Transverse colon (tissue), 4 donors: ENCODE measurements at regions not wholly inside any gene's neighbourhood (a gene's known extent, or its start where the extent isn't known, plus 50 kb on each side); places are given as distances from the start of the nearest gene placed in this dataset.

ENCODE experiments used
- DNase-seq: peaks from one replicate; pipeline ENCODE4 v3.0.0-alpha.2; 2019
- H3K27ac ChIP-seq, 4 donors: fragments of 200-600 bp; sonication (generic); 2 replicates each; pipeline ENCODE4 v1.5.1; 2016 to 2018; ENCODE audit warnings: inconsistent platforms in 4 of 4
- H3K27me3 ChIP-seq: fragments of 200-600 bp; sonication (generic); 2 replicates; pipeline ENCODE4 v1.5.1; 2017; ENCODE audit warnings: inconsistent platforms
- H3K36me3 ChIP-seq, 4 donors: fragments of 200-600 bp; sonication (generic); 2 replicates each; pipeline ENCODE4 v1.5.1; 2017 to 2019; ENCODE audit warnings: inconsistent platforms in 4 of 4
- H3K4me1 ChIP-seq, 4 donors: fragments of 200-600 bp; sonication (generic); 2 replicates each; pipeline ENCODE4 v1.5.1; 2017 to 2020; ENCODE audit warnings: inconsistent platforms in 4 of 4
- H3K4me3 ChIP-seq, 4 donors: fragments of 200-600 bp; sonication (generic); 1 replicate in 1 of 4; 2 replicates in 3 of 4; pipeline versions ENCODE4 v1.5.1 to v1.6.1; 2017 to 2019; ENCODE audit warnings: inconsistent platforms in 4 of 4
- H3K9me3 ChIP-seq, 2 donors: fragments of 200-600 bp; sonication (generic); 2 replicates each; pipeline ENCODE4 v1.5.1; 2017 to 2019; ENCODE audit warnings: inconsistent platforms in 2 of 2
- EP300 ChIP-seq: sonication (generic); formaldehyde crosslinking; IDR thresholded peaks from one replicate; pipeline ENCODE4 v1.6.1; 2017; ENCODE audit warnings: antibody characterized with exemption, low read depth
- POLR2A ChIP-seq: fragments of 450-650 bp; IDR thresholded peaks from one replicate; pipeline ENCODE4 v1.6.1; 2016; ENCODE audit warnings: antibody characterized with exemption, mild to moderate bottlenecking, moderate library complexity
- POLR2AphosphoS5 ChIP-seq, 3 donors: sonication (generic); formaldehyde crosslinking; IDR thresholded peaks; one replicate each; pipeline ENCODE4 v1.6.1; 2016; ENCODE audit warnings: antibody characterized with exemption in 3 of 3
- WGBS, 2 donors: methylation state at CpG; one replicate each; pipeline ENCODE4 v1.1.5; 2018; ENCODE audit warnings: low coverage in 1 of 2; 5-methylcytosine and 5-hydroxymethylcytosine counted together
- in situ Hi-C, 4 donors: fragments of 200-750 bp; cut with MboI; loops; one replicate each; pipeline versions ENCODE4 v1.15.0 to v1.15.1; 2017; ENCODE audit warnings: low sequenced_read_pairs in 3 of 4, low pct_ligation_motif_present in 1 of 4, low pct_unique_long_range_greater_than_20kb in 1 of 4
- intact Hi-C: fragments of 100-400 bp; cut with DNase I; formaldehyde crosslinking; loops from one replicate; pipeline ENCODE4 v1.15.1; 2023; ENCODE audit warnings: low total_unique reads
- TF ChIP-seq, protein P1 (sequence below), 5 experiments: fragments of 200-600 bp in 3 of 5; fragments of 450-650 bp in 2 of 5; sonication (generic) in 3 of 5; IDR thresholded peaks; 1 replicate in 2 of 5; 2 replicates in 3 of 5; pipeline ENCODE4 v1.5.1; 2016 to 2017; ENCODE audit warnings: antibody characterized with exemption in 5 of 5, inconsistent platforms in 3 of 5, mild to moderate bottlenecking in 2 of 5, moderate library complexity in 1 of 5

DNA sequence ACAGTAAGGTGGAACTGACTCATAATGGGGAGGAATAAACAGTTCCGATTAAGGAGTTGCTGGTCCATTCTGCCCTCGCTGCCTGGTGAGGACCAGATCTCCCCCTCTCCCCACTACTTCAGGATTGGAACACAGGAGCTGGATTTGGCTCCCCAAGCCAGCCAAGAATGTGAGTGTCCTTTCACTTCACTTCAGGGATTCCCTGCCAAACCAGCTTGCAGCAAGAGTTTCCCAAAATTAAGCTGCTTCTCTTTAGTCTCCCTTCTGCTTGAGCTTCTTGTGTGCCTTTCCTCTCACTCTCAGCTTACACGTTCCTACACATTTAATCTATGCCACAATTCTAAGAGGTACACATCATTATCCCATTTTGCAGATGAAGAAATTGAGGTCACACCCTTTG is 234.1 kb downstream of the BUD13 start:
- no peaks in the 10 kb centered on the region for H3K36me3 ChIP-seq
- WGBS, 2 donors: 68 to 82% methylated on average over 3 of the region's 3 CpGs
- H3K4me1 ChIP-seq: no peaks in the 10 kb centered on the region
- intact Hi-C loops (no loop called here), in situ Hi-C loops (no loop called here)
- DNase-seq: no peak
- TF ChIP-seq, protein P1, sequence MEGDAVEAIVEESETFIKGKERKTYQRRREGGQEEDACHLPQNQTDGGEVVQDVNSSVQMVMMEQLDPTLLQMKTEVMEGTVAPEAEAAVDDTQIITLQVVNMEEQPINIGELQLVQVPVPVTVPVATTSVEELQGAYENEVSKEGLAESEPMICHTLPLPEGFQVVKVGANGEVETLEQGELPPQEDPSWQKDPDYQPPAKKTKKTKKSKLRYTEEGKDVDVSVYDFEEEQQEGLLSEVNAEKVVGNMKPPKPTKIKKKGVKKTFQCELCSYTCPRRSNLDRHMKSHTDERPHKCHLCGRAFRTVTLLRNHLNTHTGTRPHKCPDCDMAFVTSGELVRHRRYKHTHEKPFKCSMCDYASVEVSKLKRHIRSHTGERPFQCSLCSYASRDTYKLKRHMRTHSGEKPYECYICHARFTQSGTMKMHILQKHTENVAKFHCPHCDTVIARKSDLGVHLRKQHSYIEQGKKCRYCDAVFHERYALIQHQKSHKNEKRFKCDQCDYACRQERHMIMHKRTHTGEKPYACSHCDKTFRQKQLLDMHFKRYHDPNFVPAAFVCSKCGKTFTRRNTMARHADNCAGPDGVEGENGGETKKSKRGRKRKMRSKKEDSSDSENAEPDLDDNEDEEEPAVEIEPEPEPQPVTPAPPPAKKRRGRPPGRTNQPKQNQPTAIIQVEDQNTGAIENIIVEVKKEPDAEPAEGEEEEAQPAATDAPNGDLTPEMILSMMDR (IDR thresholded peaks at IDR 0.05): no peak
- TF ChIP-seq POLR2A (no peak), POLR2AphosphoS5 (IDR thresholded peaks at IDR 0.05) (no peak), EP300 (no peak)
- peaks cover 20% of the 10 kb centered on the region for H3K27me3 ChIP-seq
- no peak overlapping the region for H3K27ac ChIP-seq
- no peak overlapping the region for H3K4me3 ChIP-seq
- no peaks in the 10 kb centered on the region for H3K9me3 ChIP-seq

DNA sequence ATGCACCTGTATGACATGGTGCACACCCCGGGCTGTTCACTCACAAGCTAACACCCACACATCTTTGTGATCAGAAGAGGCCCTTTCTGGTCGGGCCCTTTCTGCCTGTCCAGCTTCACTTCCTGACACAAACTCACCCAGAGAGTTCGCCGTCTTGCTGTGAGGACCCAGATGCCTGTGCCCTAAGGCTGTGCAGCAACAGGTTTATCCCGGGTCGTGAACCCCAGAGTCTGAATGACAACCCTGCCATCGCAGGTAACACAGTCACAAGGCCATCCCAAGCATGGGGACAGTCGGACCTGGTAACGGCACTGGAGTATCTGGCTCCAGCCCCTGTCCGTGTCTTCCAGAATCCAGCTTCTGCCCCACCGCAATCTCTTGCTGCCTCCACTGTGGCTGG is 235.1 kb downstream of the BUD13 start:
- no peak overlapping the region for H3K4me3 ChIP-seq
- peaks cover 30% of the 10 kb centered on the region for H3K27me3 ChIP-seq
- in situ Hi-C loops (no loop called here), intact Hi-C loops (no loop called here)
- H3K9me3 ChIP-seq: no peaks in the 10 kb centered on the region
- TF ChIP-seq POLR2A (no peak), EP300 (no peak), POLR2AphosphoS5 (IDR thresholded peaks at IDR 0.05) (no peak)
- TF ChIP-seq, protein P1 (IDR thresholded peaks at IDR 0.05): no peak
- 60 to 80% methylated on average over 1 to 11 of the region's 11 CpGs for WGBS, 2 donors
- H3K27ac ChIP-seq: no peak overlapping the region
- H3K36me3 ChIP-seq: no peaks in the 10 kb centered on the region
- no peaks in the 10 kb centered on the region for H3K4me1 ChIP-seq
- DNase-seq: no peak

DNA sequence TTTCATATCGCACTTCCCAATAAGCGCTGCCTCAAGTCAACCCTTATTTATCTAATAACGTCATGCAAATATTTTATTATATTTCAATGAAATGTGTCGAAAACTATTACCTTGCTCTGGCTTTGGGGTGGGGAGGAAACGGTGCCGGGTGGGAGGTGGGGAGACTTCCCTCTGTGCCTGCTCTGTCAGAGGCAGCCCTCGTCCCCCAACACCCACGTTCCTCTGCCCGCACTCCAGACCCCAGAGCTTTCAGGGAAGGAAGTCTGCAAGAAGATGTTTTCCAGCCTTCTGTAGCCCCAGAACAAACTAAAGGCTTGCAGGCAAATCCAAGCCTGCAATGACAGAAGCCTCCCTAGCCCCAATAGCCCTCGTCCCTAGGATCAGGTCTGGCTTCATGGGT is 235.7 kb downstream of the BUD13 start:
- intact Hi-C loops (no loop called here), in situ Hi-C loops (no loop called here)
- TF ChIP-seq POLR2AphosphoS5 (IDR thresholded peaks at IDR 0.05) (no peak), POLR2A (no peak), EP300 (no peak)
- TF ChIP-seq, protein P1 (IDR thresholded peaks at IDR 0.05): no peak
- peaks cover 36% of the 10 kb centered on the region for H3K27me3 ChIP-seq
- H3K27ac ChIP-seq: no peak overlapping the region
- no peak for DNase-seq
- WGBS, 2 donors: 61 to 66% methylated on average over 8 to 10 of the region's 10 CpGs
- no peaks in the 10 kb centered on the region for H3K9me3 ChIP-seq
- H3K36me3 ChIP-seq: no peaks in the 10 kb centered on the region
- no peak overlapping the region for H3K4me3 ChIP-seq
- no peaks in the 10 kb centered on the region for H3K4me1 ChIP-seq

DNA sequence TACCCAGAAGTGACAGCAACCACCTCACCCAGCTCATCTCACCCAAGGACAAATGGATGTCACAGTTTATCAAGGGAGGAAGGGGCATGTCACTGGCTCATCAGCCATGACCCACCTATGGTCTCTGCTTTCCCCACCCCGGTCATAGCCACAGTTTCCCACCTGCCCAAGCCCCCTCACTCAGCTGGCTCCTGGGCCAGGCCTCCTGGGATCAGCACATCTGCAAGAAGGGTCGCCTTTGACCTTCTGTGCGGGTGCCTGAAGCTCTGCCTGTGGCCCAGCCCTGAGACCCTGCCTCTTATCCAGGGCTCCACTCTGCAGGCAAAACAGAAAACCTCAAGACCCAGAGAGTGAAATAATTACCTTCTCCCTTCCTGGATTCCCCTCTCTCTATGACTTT is 236.4 kb downstream of the BUD13 start:
- no peak for DNase-seq
- Histone ChIP-seq H3K4me1 (no peaks in the 10 kb centered on the region), H3K4me3 (no peak overlapping the region), H3K9me3 (no peaks in the 10 kb centered on the region), H3K36me3 (no peaks in the 10 kb centered on the region), H3K27me3 (peaks cover 36% of the 10 kb centered on the region), H3K27ac (no peak overlapping the region)
- in situ Hi-C loops: no loop called here
- 75% methylated on average over 3 of the region's 3 CpGs; no CpG with 5 or more reads in 1 of the 2 donors for WGBS, 2 donors
- TF ChIP-seq POLR2A (no peak), POLR2AphosphoS5 (IDR thresholded peaks at IDR 0.05) (no peak), EP300 (no peak)
- TF ChIP-seq, protein P1 (IDR thresholded peaks at IDR 0.05): no peak
- intact Hi-C loops: no loop called here
